ENCODE measurements at regions not wholly inside any gene's neighbourhood (a gene's known extent, or its start where the extent isn't known, plus 50 kb on each side); places are given as distances from the start of the nearest gene placed in this dataset.
"Not testable (repeated sequence)": the region's sequence is repeated elsewhere in the genome, so short reads cannot be mapped to it uniquely, and the experiment has no call there.

DNA sequence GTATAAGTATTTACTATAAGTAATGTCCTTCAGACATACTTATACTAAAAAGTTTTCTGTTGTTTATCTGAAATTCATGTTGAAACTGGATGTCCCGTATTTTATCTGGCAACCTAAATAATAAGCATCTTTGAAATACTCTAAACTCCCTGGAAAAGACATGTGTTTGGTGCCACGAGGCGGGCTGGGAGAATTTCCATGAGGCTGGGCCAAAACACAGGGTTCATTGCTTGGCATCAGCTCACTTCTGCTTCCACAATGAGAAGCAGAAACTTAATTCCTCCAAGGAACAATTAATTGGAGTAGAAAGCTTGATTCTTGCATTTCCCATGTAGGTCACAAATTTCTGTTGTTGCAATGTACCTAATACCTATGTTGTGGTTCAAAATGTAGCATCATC is 110.2 kb downstream of the PSMG1 start:
- ATAC-seq (no peak), DNase-seq (ENCODE audit: low spot score in 2 of 2) (no peak)
- peaks cover 0 to 6% of the 10 kb centered on the region in 2 donors for H3K36me3 Mint-ChIP-seq
- H3K27ac Mint-ChIP-seq = no peak overlapping the region
- H3K9me3 Mint-ChIP-seq = peaks cover 11 to 14% of the 10 kb centered on the region in 2 donors

- peaks cover 0 to 6% of the 10 kb centered on the region in 2 donors for H3K36me3 Mint-ChIP-seq
- no peak overlapping the region for H3K27ac Mint-ChIP-seq
- DNase-seq (ENCODE audit: low spot score in 2 of 2) = no peak
- H3K9me3 Mint-ChIP-seq = peaks cover 11 to 14% of the 10 kb centered on the region in 2 donors
- ATAC-seq = no peak
Observed at GRCh38 chr21:39072468-39072867, 110.8 kb downstream of the PSMG1 start.

- Mint-ChIP-seq H3K27ac (no peak overlapping the region), H3K9me3 (peaks cover 11 to 13% of the 10 kb centered on the region in 2 donors), H3K36me3 (peaks cover 0 to 6% of the 10 kb centered on the region in 2 donors)
- no peak for ATAC-seq
- no peak for DNase-seq (ENCODE audit: low spot score in 2 of 2)
Observed at GRCh38 chr21:39071623-39072214, 111.5 kb downstream of the PSMG1 start.

GRCh38 chr21:39069856-39070255 is 113.4 kb downstream of the PSMG1 start:
- not testable (repeated sequence) for H3K27ac Mint-ChIP-seq; DNase-seq (ENCODE audit: low spot score in 2 of 2); ATAC-seq; H3K36me3 Mint-ChIP-seq; H3K9me3 Mint-ChIP-seq

DNA sequence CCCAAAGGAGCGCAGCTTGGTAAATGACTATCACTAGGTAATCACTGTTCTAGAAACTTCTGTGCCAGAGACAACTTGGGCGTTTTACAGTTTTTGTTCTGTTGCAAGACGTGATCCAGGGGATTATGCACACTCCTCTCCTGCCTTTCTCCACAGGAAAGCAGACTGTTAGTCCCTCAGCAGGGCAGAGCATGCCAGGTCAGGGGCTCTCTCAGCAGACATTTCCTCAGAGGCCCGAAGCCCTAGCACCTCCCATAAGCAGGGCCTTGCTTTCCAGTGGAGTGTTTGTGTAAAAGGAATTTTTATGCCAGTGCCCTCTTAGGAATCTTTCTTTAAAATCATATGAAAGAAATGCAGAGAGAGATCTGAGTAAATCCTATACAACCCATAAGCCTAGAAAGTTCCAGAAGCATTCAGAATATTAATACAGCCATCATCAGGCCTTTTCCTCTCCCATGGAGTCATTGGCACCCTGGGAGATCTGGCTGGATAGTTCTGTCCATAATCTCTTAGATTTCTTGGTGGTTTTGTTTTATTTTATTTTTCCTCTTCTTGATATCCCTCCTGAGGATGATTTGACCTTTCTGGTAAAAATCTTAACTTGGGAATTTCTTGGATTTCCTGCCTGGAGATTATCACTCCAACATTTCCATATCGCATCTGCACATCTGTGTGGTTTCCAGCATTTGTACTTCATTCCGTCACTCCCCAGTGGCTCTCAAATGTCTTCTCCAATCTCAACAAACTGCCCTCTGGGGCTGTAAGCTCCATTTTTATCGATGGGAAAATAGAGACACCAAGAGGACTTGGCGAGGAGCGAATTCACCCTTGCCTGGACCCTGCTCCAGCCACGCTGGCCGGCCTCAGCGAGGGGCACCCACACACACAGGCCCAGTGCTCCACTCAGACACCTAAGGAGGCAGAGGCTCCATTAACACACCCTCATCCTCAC is 116.1 kb downstream of the PSMG1 start:
- Mint-ChIP-seq H3K27ac (no peak overlapping the region), H3K36me3 (no peaks in the 10 kb centered on the region), H3K9me3 (no peaks in the 10 kb centered on the region)
- ATAC-seq (no peak), DNase-seq (ENCODE audit: low spot score in 2 of 2) (no peak)

DNA sequence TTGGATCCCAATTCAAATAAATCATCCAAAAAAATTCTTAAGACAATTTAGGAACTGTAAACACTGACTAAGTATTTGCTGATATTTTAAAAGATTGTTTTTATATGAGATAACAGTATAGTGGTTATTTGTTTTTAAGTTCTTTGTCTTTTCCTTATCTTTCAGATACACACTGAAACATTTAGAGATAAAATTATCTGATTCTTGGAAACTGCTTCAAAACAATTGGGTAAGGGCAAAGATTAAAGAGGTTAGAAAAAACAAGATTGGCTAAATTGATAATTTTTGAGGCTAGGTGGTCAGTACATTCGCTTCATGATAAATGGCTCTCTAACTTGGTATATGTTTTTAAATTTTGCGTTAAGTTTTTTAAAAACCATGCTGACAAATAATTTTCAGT is 117.3 kb downstream of the PSMG1 start:
- no peaks in the 10 kb centered on the region for H3K36me3 Mint-ChIP-seq
- ATAC-seq = no peak
- no peak overlapping the region for H3K27ac Mint-ChIP-seq
- DNase-seq (ENCODE audit: low spot score in 2 of 2) = no peak
- no peaks in the 10 kb centered on the region for H3K9me3 Mint-ChIP-seq

DNA sequence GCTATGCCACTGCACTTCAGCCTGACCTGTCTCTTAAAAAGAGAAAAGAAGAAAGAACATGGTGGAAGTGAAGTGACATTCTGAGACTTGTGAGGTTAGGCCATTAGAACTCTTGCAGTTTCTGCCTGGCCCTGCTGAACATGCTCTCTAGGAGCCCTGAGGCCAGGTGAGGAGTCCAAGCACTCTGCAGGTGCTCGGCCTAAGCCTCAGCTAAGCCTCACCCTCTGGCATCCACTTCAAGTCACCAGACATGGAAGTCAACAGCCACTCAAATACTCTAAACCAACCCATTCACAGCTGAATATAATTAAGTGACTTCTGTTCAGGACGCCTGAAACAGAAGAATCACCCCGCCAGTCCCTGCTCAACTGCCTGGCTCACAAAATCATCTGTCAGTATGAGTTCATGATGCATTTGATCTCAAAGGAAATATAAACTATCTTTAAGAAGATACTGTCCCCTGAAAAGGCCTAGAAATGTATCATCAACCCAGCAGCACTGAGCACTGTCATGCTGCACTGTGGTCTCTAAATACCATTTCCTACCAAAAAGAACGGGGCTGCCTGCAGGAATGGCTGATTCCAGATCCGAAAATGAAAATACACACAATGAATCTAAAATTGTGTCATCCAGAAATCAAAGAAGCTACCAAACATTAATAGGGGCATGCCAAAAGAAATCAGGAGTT is 118.8 kb downstream of the PSMG1 start:
- no peaks in the 10 kb centered on the region for H3K9me3 Mint-ChIP-seq
- ATAC-seq (no peak), DNase-seq (ENCODE audit: low spot score in 2 of 2) (no peak)
- H3K27ac Mint-ChIP-seq = no peak overlapping the region
- no peaks in the 10 kb centered on the region for H3K36me3 Mint-ChIP-seq

DNA sequence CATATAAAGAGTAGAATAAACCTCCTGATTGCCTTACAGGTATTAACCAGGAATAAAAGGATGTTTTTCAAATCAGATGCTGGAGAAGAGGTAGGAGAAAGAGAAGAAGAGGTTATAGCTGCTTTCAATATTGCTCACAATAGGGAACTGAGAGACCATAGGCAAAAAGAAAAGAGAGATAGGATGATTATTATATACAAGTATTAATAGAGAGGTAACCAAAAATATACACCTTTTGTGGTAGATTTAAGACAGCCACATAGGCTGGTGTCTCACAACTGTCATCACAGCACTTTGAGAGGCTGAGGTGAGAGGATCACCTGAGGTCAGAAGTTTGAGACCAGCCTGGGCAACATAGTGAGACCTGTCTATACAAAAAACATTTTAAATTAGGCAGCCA is 119.7 kb downstream of the PSMG1 start:
- no peaks in the 10 kb centered on the region for H3K36me3 Mint-ChIP-seq
- no peak for ATAC-seq
- H3K9me3 Mint-ChIP-seq = no peaks in the 10 kb centered on the region
- no peak for DNase-seq (ENCODE audit: low spot score in 2 of 2)
- H3K27ac Mint-ChIP-seq = no peak overlapping the region

DNA sequence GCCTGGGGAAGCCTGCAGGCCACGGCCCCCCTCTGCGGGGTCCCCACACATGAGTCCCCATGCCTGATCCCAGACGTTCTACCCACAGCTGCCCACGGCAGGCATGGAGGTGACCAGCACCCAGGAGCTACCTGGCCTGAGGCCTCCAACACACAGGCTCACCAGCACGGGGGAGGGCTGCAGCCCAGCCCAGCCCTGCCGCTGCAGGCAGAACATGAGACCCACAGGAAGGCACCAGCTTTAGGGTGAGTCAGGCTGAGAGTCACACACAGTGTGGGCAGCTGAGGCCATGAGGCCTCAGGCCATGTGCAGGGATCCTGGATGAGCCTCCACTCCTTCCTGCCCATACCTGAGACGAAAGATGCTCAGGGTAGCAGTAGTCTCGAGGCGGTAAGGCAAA is 121.1 kb downstream of the PSMG1 start:
- no peaks in the 10 kb centered on the region for H3K9me3 Mint-ChIP-seq
- no peak for ATAC-seq
- DNase-seq (ENCODE audit: low spot score in 2 of 2) = no peak
- no peak overlapping the region for H3K27ac Mint-ChIP-seq
- no peaks in the 10 kb centered on the region for H3K36me3 Mint-ChIP-seq

DNA sequence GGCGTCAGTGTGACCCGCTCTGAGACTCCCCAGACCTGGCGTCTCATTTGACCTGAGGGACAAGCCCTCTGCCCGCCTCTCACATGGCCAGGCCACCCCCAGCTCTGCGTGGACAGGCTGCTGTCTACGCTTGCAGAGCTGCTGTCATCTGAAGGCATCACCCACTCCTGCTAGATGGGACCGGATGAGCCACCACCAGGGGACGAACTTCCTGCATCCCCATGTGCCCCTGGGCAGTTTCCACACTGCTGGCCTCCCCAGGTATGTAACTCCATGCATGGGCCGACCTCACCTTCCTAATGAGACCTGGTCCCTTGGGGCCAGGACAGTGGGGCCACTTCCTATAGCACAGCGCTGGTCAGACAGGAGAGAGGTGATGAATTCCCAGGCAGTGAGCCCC is 121.5 kb downstream of the PSMG1 start:
- DNase-seq (ENCODE audit: low spot score in 2 of 2) (no peak), ATAC-seq (no peak)
- Mint-ChIP-seq H3K9me3 (no peaks in the 10 kb centered on the region), H3K36me3 (no peaks in the 10 kb centered on the region), H3K27ac (no peak overlapping the region)

GRCh38 chr21:39060485-39061083 is 122.7 kb downstream of the PSMG1 start:
- H3K27ac Mint-ChIP-seq = no peak overlapping the region
- DNase-seq (ENCODE audit: low spot score in 2 of 2) (no peak), ATAC-seq (no peak)
- H3K36me3 Mint-ChIP-seq = no peaks in the 10 kb centered on the region
- H3K9me3 Mint-ChIP-seq = no peaks in the 10 kb centered on the region

DNA sequence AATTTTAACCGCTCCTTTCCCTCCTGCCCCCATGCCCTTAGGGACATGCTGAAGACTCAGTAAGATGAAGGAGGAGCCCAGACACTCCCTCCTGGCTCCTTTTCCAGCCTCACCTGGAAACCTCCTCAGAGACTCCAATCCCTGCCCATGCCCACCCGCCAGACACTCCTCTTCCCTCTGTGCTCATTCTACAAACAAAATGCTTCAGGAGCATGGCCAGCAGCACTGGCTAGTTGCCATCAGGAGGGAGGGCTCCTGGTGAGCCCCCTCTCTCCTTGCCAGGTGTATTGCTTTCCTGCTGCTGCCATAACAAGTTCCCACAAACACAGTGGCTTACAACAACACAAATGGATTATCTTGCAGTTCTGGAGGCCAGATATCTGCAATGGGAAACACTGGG is 126.1 kb downstream of the PSMG1 start:
- Mint-ChIP-seq H3K27ac (no peak overlapping the region), H3K9me3 (no peaks in the 10 kb centered on the region), H3K36me3 (no peaks in the 10 kb centered on the region)
- ATAC-seq (no peak), DNase-seq (ENCODE audit: low spot score in 2 of 2) (no peak)

- no peaks in the 10 kb centered on the region for H3K9me3 Mint-ChIP-seq
- H3K27ac Mint-ChIP-seq = no peak overlapping the region
- ATAC-seq = no peak
- no peaks in the 10 kb centered on the region for H3K36me3 Mint-ChIP-seq
- DNase-seq (ENCODE audit: low spot score in 2 of 2) = no peak
Observed at GRCh38 chr21:39056636-39057035, 126.6 kb downstream of the PSMG1 start.

DNA sequence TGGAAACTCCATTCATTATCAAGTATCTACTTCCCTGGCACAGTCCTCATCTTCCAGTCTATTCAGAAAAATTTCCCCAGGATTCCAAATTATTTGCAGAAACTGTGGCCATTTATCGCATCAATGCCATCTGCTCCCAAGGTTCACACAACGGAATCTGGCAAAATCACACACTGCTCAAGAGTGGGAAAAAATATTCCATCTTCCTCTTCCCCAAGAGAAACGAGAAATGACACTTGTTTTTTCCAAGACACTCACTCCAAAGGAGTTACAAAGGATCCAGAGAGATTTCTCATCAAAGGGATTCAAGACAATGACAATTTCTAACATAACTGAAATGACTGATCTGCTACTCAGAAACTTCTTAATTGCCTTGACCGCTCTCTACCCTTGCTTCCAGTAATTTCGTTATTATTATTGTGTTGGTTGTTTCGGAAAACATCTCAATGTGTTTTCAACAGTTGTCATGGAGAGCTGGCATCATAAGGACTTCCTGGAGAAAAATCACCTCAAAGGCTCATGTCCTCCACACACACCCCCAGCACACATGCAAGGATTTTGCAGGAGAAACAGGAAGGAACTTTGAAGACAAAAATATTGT is 128.0 kb downstream of the PSMG1 start:
- no peaks in the 10 kb centered on the region for H3K9me3 Mint-ChIP-seq
- ATAC-seq (no peak), DNase-seq (ENCODE audit: low spot score in 2 of 2) (no peak)
- no peak overlapping the region for H3K27ac Mint-ChIP-seq
- H3K36me3 Mint-ChIP-seq = no peaks in the 10 kb centered on the region

- H3K36me3 Mint-ChIP-seq = no peaks in the 10 kb centered on the region
- no peak for ATAC-seq
- H3K27ac Mint-ChIP-seq = no peak overlapping the region
- no peak for DNase-seq (ENCODE audit: low spot score in 2 of 2)
- H3K9me3 Mint-ChIP-seq = no peaks in the 10 kb centered on the region
Observed at GRCh38 chr21:39054066-39054465, 129.2 kb downstream of the PSMG1 start.

- no peaks in the 10 kb centered on the region for H3K9me3 Mint-ChIP-seq
- no peak for ATAC-seq
- DNase-seq (ENCODE audit: low spot score in 2 of 2) = no peak
- no peak overlapping the region for H3K27ac Mint-ChIP-seq
- H3K36me3 Mint-ChIP-seq = no peaks in the 10 kb centered on the region
Observed at GRCh38 chr21:39053126-39053525, 130.1 kb downstream of the PSMG1 start.

- no peaks in the 10 kb centered on the region for H3K9me3 Mint-ChIP-seq
- ATAC-seq = no peak
- H3K36me3 Mint-ChIP-seq = no peaks in the 10 kb centered on the region
- H3K27ac Mint-ChIP-seq = no peak overlapping the region
- DNase-seq (ENCODE audit: low spot score in 2 of 2) = no peak
Observed at GRCh38 chr21:39052718-39053117, 130.5 kb downstream of the PSMG1 start.

Measured in activated naive CD4-positive, alpha-beta T cell treated with anti-CD3 and anti-CD28 coated beads, Interleukin-2, amount 50 U/mL, for 72 hours (primary cell).